Spleen (tissue), 7 donors: ENCODE measurements at regions not wholly inside any gene's neighbourhood (a gene's known extent, or its start where the extent isn't known, plus 50 kb on each side); places are given as distances from the start of the nearest gene placed in this dataset.

Experiments
- POLR2AphosphoS5 ChIP-seq, 3 donors: sonication (generic); formaldehyde crosslinking; IDR thresholded peaks; one replicate each; pipeline ENCODE4 v1.5.1; 2017; ENCODE audit warnings: antibody characterized with exemption in 3 of 3
- TF ChIP-seq, protein P1 (sequence below), 11 experiments: fragments of 200-600 bp in 7 of 11; fragments of 450-650 bp in 4 of 11; sonication (generic) in 4 of 11; IDR thresholded peaks in 8 of 11; conservative IDR thresholded peaks in 3 of 11; 1 replicate in 7 of 11; 2 replicates in 4 of 11; pipeline versions ENCODE4 v1.4.0 to v1.8.0; 2016 to 2021; ENCODE audit warnings: antibody characterized with exemption in 11 of 11, inconsistent platforms in 4 of 11, mild to moderate bottlenecking in 1 of 11
- donor health status: DM: no; HTN: no; CAD: no; lungs with moderate emphysema.
- donor health status: DM: no; HTN: no; CAD: no.
- donor health status: DM: no; HTN: no; CAD: no.

DNA sequence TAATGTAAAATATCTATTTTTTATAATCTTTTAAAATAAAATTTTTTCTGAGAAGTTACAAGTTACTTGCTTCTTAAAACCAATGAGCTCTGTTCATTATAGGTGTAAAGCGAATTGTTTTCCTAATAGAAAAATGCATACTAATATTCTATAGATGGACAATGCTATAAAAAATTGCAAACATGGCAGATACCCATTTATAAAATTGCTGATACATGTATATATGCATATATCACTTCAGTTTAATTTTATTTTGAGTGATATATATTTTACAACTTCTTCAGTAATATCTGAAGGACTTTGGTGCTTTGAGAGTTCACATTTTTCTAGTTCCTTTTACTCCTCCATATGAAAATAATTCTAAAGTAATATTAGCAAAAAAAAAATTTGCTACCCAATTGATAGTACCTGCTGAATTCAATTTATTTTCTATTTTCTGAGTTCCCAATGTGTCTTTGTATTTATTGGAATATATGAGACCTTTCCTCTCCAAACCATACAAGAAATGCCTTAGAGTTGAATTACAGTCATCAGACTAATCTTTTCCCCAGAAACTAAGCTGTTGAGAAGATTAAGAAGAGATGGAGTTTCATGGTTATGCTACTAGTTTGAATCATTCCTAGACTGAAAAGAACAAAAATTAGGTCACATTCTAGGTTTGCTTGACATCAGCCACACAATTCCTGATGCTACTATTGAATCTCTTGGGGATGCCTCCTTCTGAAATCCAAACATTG, 1937.5 kb upstream of the SEL1L start:
- TF ChIP-seq, protein P1, sequence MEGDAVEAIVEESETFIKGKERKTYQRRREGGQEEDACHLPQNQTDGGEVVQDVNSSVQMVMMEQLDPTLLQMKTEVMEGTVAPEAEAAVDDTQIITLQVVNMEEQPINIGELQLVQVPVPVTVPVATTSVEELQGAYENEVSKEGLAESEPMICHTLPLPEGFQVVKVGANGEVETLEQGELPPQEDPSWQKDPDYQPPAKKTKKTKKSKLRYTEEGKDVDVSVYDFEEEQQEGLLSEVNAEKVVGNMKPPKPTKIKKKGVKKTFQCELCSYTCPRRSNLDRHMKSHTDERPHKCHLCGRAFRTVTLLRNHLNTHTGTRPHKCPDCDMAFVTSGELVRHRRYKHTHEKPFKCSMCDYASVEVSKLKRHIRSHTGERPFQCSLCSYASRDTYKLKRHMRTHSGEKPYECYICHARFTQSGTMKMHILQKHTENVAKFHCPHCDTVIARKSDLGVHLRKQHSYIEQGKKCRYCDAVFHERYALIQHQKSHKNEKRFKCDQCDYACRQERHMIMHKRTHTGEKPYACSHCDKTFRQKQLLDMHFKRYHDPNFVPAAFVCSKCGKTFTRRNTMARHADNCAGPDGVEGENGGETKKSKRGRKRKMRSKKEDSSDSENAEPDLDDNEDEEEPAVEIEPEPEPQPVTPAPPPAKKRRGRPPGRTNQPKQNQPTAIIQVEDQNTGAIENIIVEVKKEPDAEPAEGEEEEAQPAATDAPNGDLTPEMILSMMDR (IDR thresholded peaks at IDR 0.05 in 8 of 11, conservative IDR thresholded peaks at IDR 0.05 in 3 of 11), result no peak
- no peak for TF ChIP-seq POLR2AphosphoS5 (IDR thresholded peaks at IDR 0.05)
